C4-2B (cell line): ENCODE measurements at regions not wholly inside any gene's neighbourhood (a gene's known extent, or its start where the extent isn't known, plus 50 kb on each side); places are given as distances from the start of the nearest gene placed in this dataset.

Source experiments
- CTCF ChIP-seq: fragments of 450-650 bp; conservative IDR thresholded peaks from 2 replicates; pipeline ENCODE4 v1.5.1; 2017; ENCODE audit warnings: mild to moderate bottlenecking
- ZFX ChIP-seq: fragments of 450-650 bp; IDR thresholded peaks from 2 replicates; pipeline ENCODE4 v1.6.1; 2017

DNA sequence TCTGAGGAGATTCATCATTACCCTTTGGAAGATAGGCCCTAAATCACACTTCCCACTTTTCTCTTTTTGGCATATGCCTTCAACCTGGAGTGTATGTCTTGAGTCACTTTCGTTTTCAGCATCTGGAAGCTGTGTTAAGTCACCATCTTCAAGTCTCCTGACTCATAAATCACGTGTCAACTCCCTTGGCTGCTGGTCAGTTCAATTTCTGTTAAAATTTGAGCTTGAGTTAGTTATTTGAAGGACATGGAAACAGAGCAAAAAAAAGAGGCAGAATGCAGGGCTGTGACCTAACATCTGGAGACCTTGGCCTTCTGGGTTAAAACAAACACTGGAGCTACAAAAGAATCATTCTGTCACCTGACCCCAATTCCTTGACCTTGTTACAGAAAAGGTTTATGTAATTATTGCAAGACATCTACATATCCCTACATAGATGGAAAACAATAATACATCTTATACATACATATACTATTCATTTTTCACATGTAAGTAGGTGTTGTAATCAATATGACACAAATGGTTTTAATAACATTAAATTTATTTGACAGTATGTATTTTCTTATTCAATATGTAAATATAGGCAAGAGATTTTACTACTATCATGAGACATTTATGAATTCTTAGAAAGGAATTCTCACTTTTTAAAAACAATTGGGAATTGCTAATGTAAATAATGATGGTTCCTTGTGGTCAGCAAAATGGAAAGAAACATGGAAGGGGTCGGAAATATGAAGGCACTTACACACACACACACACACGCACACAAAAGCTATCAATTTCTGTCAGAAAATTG lies 169.7 kb upstream of the PHYHIPL start:
- TF ChIP-seq CTCF = no peak
- TF ChIP-seq ZFX = no peak
